ENCODE measurements at regions not wholly inside any gene's neighbourhood (a gene's known extent, or its start where the extent isn't known, plus 50 kb on each side); places are given as distances from the start of the nearest gene placed in this dataset.
A peak's percentile ranks its signal among the peaks of the same experiment; 100 is the strongest.

- DNase-seq: no peak
Measured at GRCh38 chr15:77716632-77717332, 84.1 kb upstream of the LINGO1 start.

DNA sequence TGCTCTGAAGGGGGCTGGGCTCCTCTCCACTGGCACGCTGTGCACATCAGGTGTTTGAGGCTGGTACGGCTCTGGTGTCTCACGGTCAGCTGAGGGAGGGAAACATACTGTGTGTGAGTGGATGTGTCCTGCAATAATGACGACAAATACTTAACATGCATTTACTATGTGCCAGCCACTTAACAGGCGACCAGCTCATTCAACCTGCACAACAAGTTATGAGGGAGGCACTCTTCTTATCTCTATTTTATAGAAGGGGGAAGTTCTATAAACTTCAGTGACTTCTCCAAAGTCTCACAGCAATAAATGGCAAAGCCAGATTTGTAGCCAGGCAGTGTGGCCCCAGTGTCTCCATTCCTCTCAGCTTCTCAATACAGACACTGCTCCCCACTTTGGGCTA, 83.1 kb upstream of the LINGO1 start:
- no peak for DNase-seq

GRCh38 chr15:77715051-77715450, 82.3 kb upstream of the LINGO1 start:
- no peak for DNase-seq

DNA sequence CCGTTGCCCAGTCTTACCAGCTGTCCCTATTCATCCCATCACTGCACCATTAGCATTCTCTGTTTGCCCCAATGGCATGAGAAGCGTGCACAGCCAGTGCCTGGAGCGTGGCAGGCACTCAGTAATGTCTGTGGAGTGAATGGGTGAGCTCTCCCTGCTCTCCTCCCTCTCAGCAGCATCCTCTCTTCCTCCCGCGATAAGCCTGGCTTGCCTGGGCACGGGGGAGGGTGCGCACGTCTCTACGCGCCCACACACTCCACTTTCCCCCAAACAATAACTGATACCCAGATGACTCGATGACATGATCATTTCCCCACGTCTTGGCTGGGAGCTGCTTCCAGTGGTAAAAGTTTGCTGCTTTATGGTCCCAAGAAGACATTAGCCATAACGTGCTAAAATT, 81.8 kb upstream of the LINGO1 start:
- peak in 4 of 56 donors; percentile 2 to 25 (median 20) for DNase-seq

GRCh38 chr15:77714023-77714422, 81.3 kb upstream of the LINGO1 start:
- no peak for DNase-seq

GRCh38 chr15:77713281-77713680, 80.6 kb upstream of the LINGO1 start:
- DNase-seq: peak in 2 of 56 donors; percentile 7 to 20

GRCh38 chr15:77712438-77712837, 79.7 kb upstream of the LINGO1 start:
- DNase-seq: no peak

DNA sequence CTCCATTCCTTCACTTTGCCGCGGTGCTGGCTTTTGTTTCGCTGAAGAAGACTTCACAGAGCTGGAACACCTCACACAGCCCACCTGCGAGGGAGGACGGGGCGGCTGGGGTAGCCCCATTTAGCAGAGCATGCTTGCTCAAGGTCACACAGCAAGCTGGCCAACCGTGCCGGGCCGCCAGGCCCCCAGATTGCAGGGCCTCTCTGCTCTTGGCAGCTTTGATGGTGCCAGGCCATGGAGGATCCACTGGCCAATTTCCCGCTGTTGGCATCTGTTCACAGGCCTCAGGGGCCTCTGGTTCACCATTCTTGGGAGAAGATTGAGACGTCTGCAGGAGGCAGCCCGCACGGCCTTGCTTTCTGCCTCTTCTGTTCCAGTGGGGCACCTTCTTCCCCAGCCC, 77.9 kb upstream of the LINGO1 start:
- peak in 4 of 56 donors; percentile 8 to 16 (median 14) for DNase-seq

GRCh38 chr15:77710206-77710605, 77.5 kb upstream of the LINGO1 start:
- DNase-seq: no peak

DNA sequence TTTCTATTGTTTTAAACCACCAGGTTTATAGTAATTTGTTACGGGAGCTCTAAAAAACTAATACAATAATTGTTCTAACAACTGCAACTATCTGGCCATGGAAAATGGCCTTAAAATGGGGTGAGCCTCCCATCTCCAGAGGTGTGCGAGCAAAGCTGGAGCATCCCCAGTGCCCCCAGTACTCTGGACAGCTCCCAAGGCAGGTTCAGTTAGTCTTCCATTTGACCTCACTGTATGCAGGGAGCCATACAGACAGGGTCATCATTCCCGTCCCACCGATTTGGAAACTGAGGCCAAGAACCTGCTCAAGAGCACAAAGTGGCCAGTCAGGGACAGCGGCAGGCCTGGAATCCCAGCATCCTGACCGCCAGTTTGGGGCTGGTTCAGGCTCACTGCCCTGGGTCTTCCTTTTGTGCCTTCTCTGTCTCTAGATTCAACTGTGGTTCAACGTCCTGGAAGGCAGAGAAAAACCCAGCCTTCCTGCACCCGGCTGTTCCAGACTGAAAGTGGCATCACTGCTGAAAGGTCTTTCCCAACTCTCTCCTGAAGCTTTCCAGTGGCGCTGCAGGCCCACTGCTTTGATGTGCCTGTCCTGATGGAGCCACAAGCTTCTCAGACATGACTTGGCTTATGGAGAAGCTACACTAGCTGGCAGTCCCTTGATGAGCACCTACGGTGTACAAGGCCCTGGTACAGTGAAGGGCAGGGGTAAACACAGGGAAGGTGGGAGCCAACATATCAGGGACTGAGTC, 76.6 kb upstream of the LINGO1 start:
- DNase-seq: no peak

GRCh38 chr15:77706482-77707244, 74.0 kb upstream of the LINGO1 start:
- no peak for DNase-seq

DNA sequence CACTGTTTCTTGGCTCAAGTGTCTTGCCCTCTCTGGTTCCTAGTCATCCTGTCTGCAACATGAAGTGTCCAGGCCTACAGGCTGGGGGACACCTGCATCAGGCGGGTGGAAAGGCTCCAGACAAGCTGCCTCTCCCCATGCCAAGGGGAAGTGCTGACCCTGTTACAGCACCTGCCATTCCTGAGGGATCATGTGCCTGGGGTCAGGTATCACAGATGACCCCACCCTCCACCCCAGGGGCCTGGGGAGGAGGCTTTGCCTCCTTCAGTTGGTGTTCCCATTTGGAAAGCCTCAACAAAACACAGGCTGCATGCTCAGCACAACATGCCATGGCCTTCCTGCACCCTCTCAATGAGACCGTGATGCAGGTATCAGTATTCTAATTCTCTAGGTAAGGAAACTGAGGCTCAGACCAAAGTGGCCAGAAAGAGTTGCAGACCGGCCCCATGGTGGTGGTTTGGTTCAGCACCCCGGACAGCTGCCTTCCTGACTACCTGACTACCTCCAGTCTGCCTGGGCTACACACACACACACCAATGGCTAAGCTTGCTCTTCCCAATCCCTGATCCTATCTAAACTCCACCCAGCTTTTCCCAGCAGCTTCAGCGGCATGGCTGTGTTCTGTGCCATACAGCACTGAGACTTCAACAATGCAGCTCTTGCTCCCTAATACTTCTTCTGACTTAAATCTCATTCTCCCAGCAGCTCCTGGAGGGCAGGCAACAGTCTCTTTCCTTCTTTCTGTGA, 69.7 kb upstream of the LINGO1 start:
- DNase-seq: no peak

- no peak for DNase-seq
Measured at GRCh38 chr15:77698481-77698880, 65.8 kb upstream of the LINGO1 start.

GRCh38 chr15:77697893-77698292, 65.2 kb upstream of the LINGO1 start:
- DNase-seq: no peak

GRCh38 chr15:77696871-77697270, 64.2 kb upstream of the LINGO1 start:
- no peak for DNase-seq

DNA sequence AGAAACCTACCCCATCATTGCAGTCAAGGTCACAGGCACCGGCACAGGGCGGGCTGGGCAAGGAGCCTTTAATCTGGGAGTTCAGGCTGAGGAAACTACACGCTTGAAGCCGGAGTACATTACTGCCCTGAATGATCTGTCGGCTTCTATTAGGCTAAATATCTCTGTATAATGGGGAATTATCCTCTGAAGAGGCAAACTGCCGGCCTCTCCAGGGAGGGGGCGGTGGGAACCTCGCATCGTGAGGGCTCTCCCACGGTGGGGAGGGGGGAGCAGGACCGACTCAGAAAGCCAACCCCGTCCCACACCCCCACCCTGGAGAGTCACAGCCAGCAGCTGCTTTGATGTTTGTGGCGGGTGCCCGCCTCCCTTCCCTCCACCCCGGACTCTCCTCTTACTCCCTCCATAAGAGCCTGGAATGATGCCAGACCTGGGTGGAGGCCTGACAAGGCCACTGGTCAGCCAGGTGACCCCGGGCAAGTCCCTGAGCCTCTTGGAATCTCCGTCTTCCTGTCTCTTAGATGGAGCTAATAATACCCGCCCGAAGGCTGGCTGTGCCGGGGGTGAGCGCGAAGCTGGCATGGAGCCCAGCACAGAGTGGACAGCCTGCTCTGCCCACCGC, 63.4 kb upstream of the LINGO1 start:
- peak in 1 of 56 donors; percentile 20 for DNase-seq

- DNase-seq: no peak
Measured at GRCh38 chr15:77695548-77695947, 62.8 kb upstream of the LINGO1 start.

GRCh38 chr15:77693576-77693975, 60.9 kb upstream of the LINGO1 start:
- DNase-seq: no peak

GRCh38 chr15:77692614-77693013, 59.9 kb upstream of the LINGO1 start:
- DNase-seq: no peak

DNA sequence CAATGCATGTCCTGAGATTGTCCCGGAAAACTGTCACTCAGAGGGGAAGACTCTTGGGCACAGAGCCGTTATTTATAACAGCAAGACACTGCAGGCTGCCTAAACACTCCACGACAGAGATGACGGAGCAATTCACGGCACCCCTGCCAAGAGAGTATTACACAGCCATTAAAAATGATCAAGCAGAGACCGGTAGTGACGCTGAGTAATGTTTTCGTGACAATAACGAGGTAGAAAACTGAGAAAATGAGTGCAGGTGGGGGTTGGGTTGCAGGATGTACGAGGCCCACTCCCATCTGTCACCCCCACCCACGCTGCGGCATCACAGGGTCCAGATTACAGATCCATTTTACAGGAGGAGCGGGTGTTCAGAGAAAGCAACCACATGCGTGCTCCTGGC, 58.9 kb upstream of the LINGO1 start:
- DNase-seq: no peak

- DNase-seq: no peak
Measured at GRCh38 chr15:77689821-77690220, 57.1 kb upstream of the LINGO1 start.

Data from nucleus accumbens (tissue), 56 donors.